Astrocyte (in vitro differentiated cells and primary cell): ENCODE measurements at regions not wholly inside any gene's neighbourhood (a gene's known extent, or its start where the extent isn't known, plus 50 kb on each side); places are given as distances from the start of the nearest gene placed in this dataset.

Experiments
- DNase-seq: peaks from one replicate; pipeline ENCODE4 v3.0.0-alpha.2; 2010; ENCODE audit warnings: low read depth
- FAIRE-seq: peaks from 2 replicates; lab custom pipeline; 2011; peaks lifted over from hg19 to GRCh38; lab: Jason Lieb, UNC
- H2AFZ ChIP-seq: 2 replicates; pipeline ENCODE4 v1.6.0; 2012; ENCODE audit warnings: low read depth, low read length, inconsistent platforms
- H3K27ac ChIP-seq: 2 replicates; pipeline ENCODE4 v1.5.1; 2011; ENCODE audit warnings: low read depth, low read length, inconsistent platforms
- H3K27me3 ChIP-seq: 2 replicates; pipeline ENCODE4 v1.6.0; 2011; ENCODE audit warnings: low read length, inconsistent platforms; ENCODE audit not compliant: insufficient read depth
- H3K36me3 ChIP-seq: 2 replicates; pipeline ENCODE4 v1.5.1; 2011; ENCODE audit warnings: low read length, inconsistent platforms; ENCODE audit not compliant: insufficient read depth
- H3K4me1 ChIP-seq: 2 replicates; pipeline ENCODE4 v1.5.1; 2011; ENCODE audit warnings: low read length, inconsistent platforms; ENCODE audit not compliant: insufficient read depth
- H3K4me2 ChIP-seq: 2 replicates; pipeline ENCODE4 v1.6.0; 2012; ENCODE audit warnings: low read length, inconsistent platforms
- H3K4me3 ChIP-seq: 2 replicates; pipeline ENCODE4 v1.5.1; 2011; ENCODE audit warnings: low read depth, mild to moderate bottlenecking, low read length, inconsistent platforms; ENCODE audit not compliant: insufficient read depth
- H3K79me2 ChIP-seq: 2 replicates; pipeline ENCODE4 v1.6.0; 2012; ENCODE audit warnings: mild to moderate bottlenecking, low read length, inconsistent platforms; ENCODE audit not compliant: insufficient read depth
- H3K9ac ChIP-seq: 2 replicates; pipeline ENCODE4 v1.6.0; 2012; ENCODE audit warnings: mild to moderate bottlenecking, low read length, inconsistent platforms
- H3K9me3 ChIP-seq: 2 replicates; pipeline ENCODE4 v1.5.1; 2012; ENCODE audit warnings: low read depth, mild to moderate bottlenecking, low read length, inconsistent platforms; ENCODE audit not compliant: insufficient read depth
- H4K20me1 ChIP-seq: 2 replicates; pipeline ENCODE4 v1.6.0; 2012; ENCODE audit warnings: low read length, inconsistent platforms; ENCODE audit not compliant: insufficient read depth
- H3K27ac Mint-ChIP-seq: one replicate; pipeline ENCODE4 v1.8.0; 2021; ENCODE audit warnings: mild to moderate bottlenecking, mixed read lengths; ENCODE audit not compliant: unreplicated experiment
- H3K27me3 Mint-ChIP-seq: one replicate; pipeline ENCODE4 v1.8.0; 2021; ENCODE audit warnings: low read depth, mixed read lengths; ENCODE audit not compliant: unreplicated experiment
- H3K36me3 Mint-ChIP-seq: one replicate; pipeline ENCODE4 v1.8.0; 2021; ENCODE audit warnings: low read depth, mixed read lengths; ENCODE audit not compliant: unreplicated experiment
- H3K4me1 Mint-ChIP-seq: one replicate; pipeline ENCODE4 v1.8.0; 2021; ENCODE audit warnings: low read depth, mixed read lengths; ENCODE audit not compliant: unreplicated experiment
- H3K4me3 Mint-ChIP-seq: one replicate; pipeline ENCODE4 v1.8.0; 2021; ENCODE audit warnings: mild to moderate bottlenecking, moderate library complexity, mixed read lengths; ENCODE audit not compliant: unreplicated experiment
- H3K9me3 Mint-ChIP-seq: one replicate; pipeline ENCODE4 v1.8.0; 2021; ENCODE audit warnings: mild to moderate bottlenecking, mixed read lengths; ENCODE audit not compliant: unreplicated experiment
- CTCF ChIP-seq: IDR thresholded peaks from 2 replicates; pipeline ENCODE4 v1.5.1; 2011; ENCODE audit warnings: low read depth, mild to moderate bottlenecking, inconsistent platforms, low read length, moderate library complexity; ENCODE audit not compliant: insufficient read depth
- EZH2 ChIP-seq: IDR thresholded peaks from 2 replicates; pipeline ENCODE4 v1.6.1; 2012; ENCODE audit warnings: mild to moderate bottlenecking, low read length, inconsistent platforms; ENCODE audit not compliant: insufficient read depth

- H3K36me3 Mint-ChIP-seq = no peaks in the 10 kb centered on the region
- H3K27ac Mint-ChIP-seq = no peak overlapping the region
- Histone ChIP-seq H3K27ac (no peak overlapping the region), H3K4me2 (no peak overlapping the region), H2AFZ (no peak overlapping the region), H3K36me3 (no peaks in the 10 kb centered on the region), H3K4me3 (no peak overlapping the region), H3K4me1 (no peaks in the 10 kb centered on the region), H3K79me2 (no peaks in the 10 kb centered on the region), H3K9me3 (no peaks in the 10 kb centered on the region), H3K9ac (no peak overlapping the region), H3K27me3 (no peaks in the 10 kb centered on the region), H4K20me1 (no peaks in the 10 kb centered on the region)
- no peaks in the 10 kb centered on the region for H3K27me3 Mint-ChIP-seq
- H3K9me3 Mint-ChIP-seq = no peaks in the 10 kb centered on the region
- TF ChIP-seq EZH2 = no peak
- no peak for TF ChIP-seq CTCF
- FAIRE-seq = no peak
- no peak for DNase-seq
- H3K4me3 Mint-ChIP-seq = no peak overlapping the region
- peaks cover 3% of the 10 kb centered on the region for H3K4me1 Mint-ChIP-seq
Measured at GRCh38 chr11:21975242-21975641, 217.6 kb upstream of the ANO5 start.

DNA sequence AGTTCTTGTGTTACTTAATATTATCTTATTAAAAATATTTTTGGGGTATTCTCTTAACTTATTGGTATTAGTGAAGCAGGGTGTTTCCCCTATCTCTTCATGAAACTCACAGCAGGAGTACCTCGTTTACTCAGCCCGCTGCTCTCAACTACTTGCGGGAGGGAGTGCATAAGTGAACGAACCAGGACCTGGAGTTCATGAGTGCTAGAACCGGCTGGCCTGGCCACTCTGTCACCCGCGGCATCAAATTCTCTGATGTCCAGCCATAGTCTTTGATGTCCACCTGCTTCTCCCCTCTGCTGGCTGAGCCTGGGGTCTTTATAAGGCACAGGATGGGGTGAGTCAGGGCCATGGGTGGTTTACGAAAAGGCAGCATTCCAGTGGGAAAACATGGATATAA is 216.7 kb upstream of the ANO5 start:
- TF ChIP-seq EZH2 (no peak), CTCF (no peak)
- H3K4me3 ChIP-seq = no peak overlapping the region
- H3K4me2 ChIP-seq = no peak overlapping the region
- FAIRE-seq (no peak), DNase-seq (no peak)
- no peak overlapping the region for H3K4me3 Mint-ChIP-seq
- no peaks in the 10 kb centered on the region for H4K20me1 ChIP-seq
- H3K79me2 ChIP-seq = no peaks in the 10 kb centered on the region
- no peaks in the 10 kb centered on the region for H3K36me3 Mint-ChIP-seq
- no peak overlapping the region for H3K9ac ChIP-seq
- no peaks in the 10 kb centered on the region for H3K27me3 ChIP-seq
- no peaks in the 10 kb centered on the region for H3K36me3 ChIP-seq
- no peaks in the 10 kb centered on the region for H3K27me3 Mint-ChIP-seq
- H3K9me3 Mint-ChIP-seq = no peaks in the 10 kb centered on the region
- H3K4me1 ChIP-seq = no peaks in the 10 kb centered on the region
- H3K27ac ChIP-seq = no peak overlapping the region
- peaks cover 3% of the 10 kb centered on the region for H3K4me1 Mint-ChIP-seq
- H3K9me3 ChIP-seq = no peaks in the 10 kb centered on the region
- H2AFZ ChIP-seq = no peak overlapping the region
- H3K27ac Mint-ChIP-seq = no peak overlapping the region

- DNase-seq = no peak
- no peaks in the 10 kb centered on the region for H4K20me1 ChIP-seq
- Mint-ChIP-seq H3K27me3 (peaks cover 3% of the 10 kb centered on the region), H3K4me3 (no peak overlapping the region), H3K9me3 (no peaks in the 10 kb centered on the region), H3K4me1 (no peaks in the 10 kb centered on the region), H3K36me3 (no peaks in the 10 kb centered on the region), H3K27ac (no peak overlapping the region)
- no peaks in the 10 kb centered on the region for H3K9me3 ChIP-seq
- no peak overlapping the region for H3K27ac ChIP-seq
- no peak for FAIRE-seq
- H2AFZ ChIP-seq = no peak overlapping the region
- no peaks in the 10 kb centered on the region for H3K79me2 ChIP-seq
- H3K4me3 ChIP-seq = no peak overlapping the region
- no peaks in the 10 kb centered on the region for H3K4me1 ChIP-seq
- no peak overlapping the region for H3K4me2 ChIP-seq
- H3K36me3 ChIP-seq = no peaks in the 10 kb centered on the region
- no peak overlapping the region for H3K9ac ChIP-seq
- H3K27me3 ChIP-seq = no peaks in the 10 kb centered on the region
- TF ChIP-seq EZH2 = no peak
- no peak for TF ChIP-seq CTCF
Measured at GRCh38 chr11:21983431-21983830, 209.5 kb upstream of the ANO5 start.
